ENCODE measurements at regions not wholly inside any gene's neighbourhood (a gene's known extent, or its start where the extent isn't known, plus 50 kb on each side); places are given as distances from the start of the nearest gene placed in this dataset.

GRCh38 chr1:58885998-58886397, 102.2 kb upstream of the JUN start:
- peaks cover 31 to 80% (median 50%) of the 10 kb centered on the region in 3 donors for H3K4me1 ChIP-seq
- H3K4me3 ChIP-seq, result no peak overlapping the region
- no peaks in the 10 kb centered on the region for H3K9me3 ChIP-seq
- H3K27me3 ChIP-seq, result no peaks in the 10 kb centered on the region
- whole genome bisulfite sequencing, 2 donors, result 39 to 49% methylated on average over 5 of the region's 5 CpGs
- intact Hi-C loops (cut with DNase I), result no loop called here
- H3K27ac ChIP-seq, result peak overlapping the region; percentile 23 to 77 (median 72)
- no peaks in the 10 kb centered on the region for H3K36me3 ChIP-seq
- no peak for TF ChIP-seq POLR2A (IDR thresholded peaks at IDR 0.05)
- TF ChIP-seq CTCF (IDR thresholded peaks at IDR 0.05), result no peak
- DNase-seq, result no peak

GRCh38 chr1:58886611-58887010, 102.8 kb upstream of the JUN start:
- no peaks in the 10 kb centered on the region for H3K27me3 ChIP-seq
- H3K9me3 ChIP-seq, result no peaks in the 10 kb centered on the region
- intact Hi-C loops (cut with DNase I), result no loop called here
- TF ChIP-seq POLR2A (IDR thresholded peaks at IDR 0.05), result no peak
- TF ChIP-seq CTCF (IDR thresholded peaks at IDR 0.05), result no peak
- WGBS, 2 donors, result 65 to 80% methylated on average over 3 to 4 of the region's 4 CpGs
- no peak for DNase-seq
- H3K4me1 ChIP-seq, result peaks cover 31 to 75% (median 50%) of the 10 kb centered on the region in 3 donors
- no peak overlapping the region for H3K4me3 ChIP-seq
- peak overlapping the region; percentile 23 to 77 (median 72) for H3K27ac ChIP-seq
- H3K36me3 ChIP-seq, result no peaks in the 10 kb centered on the region

- no peaks in the 10 kb centered on the region for H3K27me3 ChIP-seq
- H3K9me3 ChIP-seq, result no peaks in the 10 kb centered on the region
- no peak overlapping the region for H3K4me3 ChIP-seq
- DNase-seq, result no peak
- TF ChIP-seq CTCF (IDR thresholded peaks at IDR 0.05) (no peak), POLR2A (IDR thresholded peaks at IDR 0.05) (no peak)
- peaks cover 31 to 70% (median 45%) of the 10 kb centered on the region in 3 donors for H3K4me1 ChIP-seq
- H3K27ac ChIP-seq, result peak overlapping the region; percentile 23 to 77 (median 72)
- intact Hi-C loops (cut with DNase I), result no loop called here
- H3K36me3 ChIP-seq, result no peaks in the 10 kb centered on the region
Observed at GRCh38 chr1:58887059-58887458, 103.2 kb upstream of the JUN start.

- Histone ChIP-seq H3K27ac (peak overlapping the region in 3 of 4 donors; percentile 13 to 55 (median 51)), H3K9me3 (no peaks in the 10 kb centered on the region), H3K4me1 (peaks cover 28 to 64% (median 30%) of the 10 kb centered on the region in 3 donors), H3K36me3 (no peaks in the 10 kb centered on the region), H3K4me3 (no peak overlapping the region), H3K27me3 (no peaks in the 10 kb centered on the region)
- WGBS, 2 donors, result 38 to 43% methylated on average over 5 of the region's 5 CpGs
- intact Hi-C loops (cut with DNase I), result no loop called here
- DNase-seq, result no peak
- TF ChIP-seq POLR2A (IDR thresholded peaks at IDR 0.05), result no peak
- no peak for TF ChIP-seq CTCF (IDR thresholded peaks at IDR 0.05)
Observed at GRCh38 chr1:58888833-58889232, 105.0 kb upstream of the JUN start.

- Histone ChIP-seq H3K9me3 (no peaks in the 10 kb centered on the region), H3K27ac (no peak overlapping the region), H3K4me1 (peaks cover 28 to 64% (median 31%) of the 10 kb centered on the region in 3 donors), H3K27me3 (no peaks in the 10 kb centered on the region), H3K36me3 (no peaks in the 10 kb centered on the region), H3K4me3 (no peak overlapping the region)
- TF ChIP-seq CTCF (IDR thresholded peaks at IDR 0.05) (no peak), POLR2A (IDR thresholded peaks at IDR 0.05) (no peak)
- intact Hi-C loops (cut with DNase I), result loop anchor here (10.0 kb wide), 1 partner anchor 105 kb away; the partner anchor contains the start of gene JUN
- WGBS, 2 donors, result 88 to 93% methylated on average over 3 of the region's 3 CpGs
- DNase-seq, result no peak
Observed at GRCh38 chr1:58890113-58890512, 106.3 kb upstream of the JUN start.
